ENCODE measurements at regions not wholly inside any gene's neighbourhood (a gene's known extent, or its start where the extent isn't known, plus 50 kb on each side); places are given as distances from the start of the nearest gene placed in this dataset.

DNA sequence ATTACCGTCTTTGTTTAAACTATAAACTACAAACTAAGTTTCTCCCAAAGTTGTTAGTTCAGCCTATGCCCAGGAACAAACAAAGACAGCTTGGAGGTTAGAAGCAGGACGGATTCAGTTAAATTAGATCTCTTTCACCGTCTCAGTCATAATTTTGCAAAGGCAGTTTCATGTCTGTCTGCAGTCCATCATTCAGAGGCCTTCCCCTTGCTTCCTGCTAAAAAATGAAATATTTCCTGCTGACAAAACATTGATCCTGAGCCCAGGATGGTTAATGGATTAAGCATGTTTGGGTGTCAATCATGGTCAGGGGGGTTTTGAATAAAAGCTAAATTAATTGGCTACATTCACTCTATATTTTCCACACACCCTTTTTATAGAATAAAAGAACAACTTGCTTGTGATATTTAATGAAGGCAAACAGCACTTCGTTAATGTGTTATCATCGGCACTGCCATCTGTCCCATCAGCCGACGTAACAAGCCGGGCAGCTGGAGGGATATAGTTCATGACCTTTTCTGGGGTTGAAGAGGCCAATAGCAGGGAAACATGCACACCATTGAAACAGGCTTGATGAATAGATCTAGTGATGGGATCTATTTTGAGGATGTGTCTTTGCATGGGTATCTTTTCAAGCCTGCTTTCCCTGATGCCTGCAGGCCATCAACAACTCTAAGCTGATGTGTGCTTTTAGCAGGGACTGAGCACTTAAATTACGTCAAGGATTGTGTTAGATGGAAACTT is 521.3 kb upstream of the TMEM132C start:
- no peak for DNase-seq (ENCODE audit: low spot score)
- H3K27ac ChIP-seq, result no peak overlapping the region
- TF ChIP-seq, protein P1, sequence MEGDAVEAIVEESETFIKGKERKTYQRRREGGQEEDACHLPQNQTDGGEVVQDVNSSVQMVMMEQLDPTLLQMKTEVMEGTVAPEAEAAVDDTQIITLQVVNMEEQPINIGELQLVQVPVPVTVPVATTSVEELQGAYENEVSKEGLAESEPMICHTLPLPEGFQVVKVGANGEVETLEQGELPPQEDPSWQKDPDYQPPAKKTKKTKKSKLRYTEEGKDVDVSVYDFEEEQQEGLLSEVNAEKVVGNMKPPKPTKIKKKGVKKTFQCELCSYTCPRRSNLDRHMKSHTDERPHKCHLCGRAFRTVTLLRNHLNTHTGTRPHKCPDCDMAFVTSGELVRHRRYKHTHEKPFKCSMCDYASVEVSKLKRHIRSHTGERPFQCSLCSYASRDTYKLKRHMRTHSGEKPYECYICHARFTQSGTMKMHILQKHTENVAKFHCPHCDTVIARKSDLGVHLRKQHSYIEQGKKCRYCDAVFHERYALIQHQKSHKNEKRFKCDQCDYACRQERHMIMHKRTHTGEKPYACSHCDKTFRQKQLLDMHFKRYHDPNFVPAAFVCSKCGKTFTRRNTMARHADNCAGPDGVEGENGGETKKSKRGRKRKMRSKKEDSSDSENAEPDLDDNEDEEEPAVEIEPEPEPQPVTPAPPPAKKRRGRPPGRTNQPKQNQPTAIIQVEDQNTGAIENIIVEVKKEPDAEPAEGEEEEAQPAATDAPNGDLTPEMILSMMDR (IDR thresholded peaks at IDR 0.05), result no peak
- no peak overlapping the region for H3K4me3 ChIP-seq

DNA sequence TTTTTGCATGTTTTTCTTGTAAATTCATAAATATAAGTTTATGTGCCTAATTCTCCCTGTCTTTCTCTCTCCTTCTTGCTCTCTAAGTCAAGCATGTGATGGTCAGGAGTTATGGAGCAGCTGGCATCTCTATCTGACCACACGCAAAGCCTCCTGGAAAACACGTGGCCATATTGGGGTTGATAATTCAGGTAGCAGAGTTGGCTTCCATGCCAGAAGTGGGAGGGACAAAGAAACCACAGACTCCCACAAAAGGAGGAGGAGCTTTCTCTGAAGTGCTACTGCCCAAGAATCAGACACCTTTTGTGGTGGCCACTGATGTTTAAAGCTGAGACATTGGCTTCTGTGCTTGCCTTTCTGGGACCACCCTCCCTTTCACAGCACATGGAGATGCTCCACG is 517.6 kb upstream of the TMEM132C start:
- no peak overlapping the region for H3K4me3 ChIP-seq
- no peak for DNase-seq (ENCODE audit: low spot score)
- TF ChIP-seq, protein P1 (IDR thresholded peaks at IDR 0.05), result no peak
- H3K27ac ChIP-seq, result no peak overlapping the region

DNA sequence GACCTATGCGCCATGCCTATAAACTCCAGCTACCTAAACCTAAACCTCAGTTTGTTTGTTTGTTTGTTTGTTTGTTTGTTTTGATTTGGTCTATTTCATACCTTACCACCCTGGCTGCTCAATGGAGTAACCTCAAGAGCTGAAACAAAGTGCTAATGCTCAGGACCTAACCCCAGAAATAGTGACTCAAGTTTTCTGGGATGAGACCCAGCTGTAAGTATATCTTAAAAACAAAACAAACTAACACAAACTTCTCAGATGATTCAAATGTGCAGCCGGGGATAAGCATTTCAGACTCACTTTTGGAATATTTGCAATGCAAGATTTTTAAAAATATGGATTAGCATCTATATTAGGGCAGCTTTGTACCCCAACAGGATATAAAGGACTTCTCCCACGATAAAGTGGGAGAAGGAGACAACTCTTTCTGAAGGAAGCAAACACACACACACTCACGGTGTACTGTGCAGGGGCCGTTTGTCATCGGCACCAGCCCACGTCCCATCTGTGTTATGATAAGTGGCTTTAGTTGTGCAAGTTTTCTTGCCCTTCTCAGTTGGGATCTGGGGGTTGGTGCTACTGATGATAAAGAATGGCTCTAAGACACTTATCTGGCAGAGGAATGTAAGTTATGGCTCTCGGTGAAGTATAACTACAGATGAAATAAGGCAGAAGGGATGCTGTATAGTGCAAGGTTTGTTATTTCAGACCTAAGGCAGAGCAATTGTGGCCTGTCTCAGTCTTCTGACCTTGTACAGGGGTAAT is 516.7 kb upstream of the TMEM132C start:
- no peak overlapping the region for H3K27ac ChIP-seq

DNA sequence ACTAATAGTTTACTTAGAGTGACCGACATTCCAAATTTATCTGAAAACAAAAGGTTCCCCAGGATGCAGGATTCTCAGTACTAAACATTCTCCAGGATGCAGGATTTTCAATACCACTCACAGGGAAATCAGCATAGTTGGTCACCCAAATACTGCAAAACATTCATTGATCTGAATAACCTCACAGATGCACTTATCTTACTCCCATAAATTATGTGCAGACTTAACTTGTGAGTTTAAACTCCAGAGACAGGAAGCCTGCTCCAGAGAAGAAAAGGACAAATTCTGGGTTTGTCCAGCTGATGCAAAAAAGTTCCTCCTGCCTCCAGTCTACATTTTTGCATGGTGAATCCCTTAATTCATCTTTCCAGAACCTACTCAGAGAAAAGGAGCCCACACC is 514.2 kb upstream of the TMEM132C start:
- DNase-seq (ENCODE audit: low spot score), result no peak
- TF ChIP-seq, protein P1 (IDR thresholded peaks at IDR 0.05), result no peak
- Histone ChIP-seq H3K27ac (no peak overlapping the region), H3K4me3 (no peak overlapping the region)

More for the DNA sequence above, 516.7 kb upstream of the TMEM132C start:
- TF ChIP-seq, protein P1 (IDR thresholded peaks at IDR 0.05), result no peak
- no peak for DNase-seq (ENCODE audit: low spot score)
- H3K4me3 ChIP-seq, result no peak overlapping the region

DNA sequence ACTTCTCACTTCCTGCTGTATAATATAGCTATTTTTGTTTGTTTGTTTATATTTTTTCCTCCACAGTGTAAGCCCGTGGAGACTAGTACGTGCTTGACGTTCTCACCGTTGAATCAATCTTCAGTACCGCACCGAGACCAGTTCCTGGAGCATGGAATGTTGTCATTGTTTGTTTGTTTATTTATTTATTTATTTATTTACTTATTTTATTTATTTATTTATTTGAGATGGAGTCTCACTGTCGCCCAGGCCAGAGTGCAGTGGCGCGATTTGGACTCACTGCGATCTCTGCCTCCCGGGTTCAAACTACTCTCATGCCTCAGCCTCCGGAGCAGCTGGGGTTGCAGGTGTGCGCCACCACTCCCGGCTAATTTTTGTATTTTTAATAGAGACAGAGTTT is 506.6 kb upstream of the TMEM132C start:
- H3K27ac ChIP-seq, result no peak overlapping the region
- no peak overlapping the region for H3K4me3 ChIP-seq
- no peak for DNase-seq (ENCODE audit: low spot score)
- TF ChIP-seq, protein P1 (IDR thresholded peaks at IDR 0.05), result no peak

DNA sequence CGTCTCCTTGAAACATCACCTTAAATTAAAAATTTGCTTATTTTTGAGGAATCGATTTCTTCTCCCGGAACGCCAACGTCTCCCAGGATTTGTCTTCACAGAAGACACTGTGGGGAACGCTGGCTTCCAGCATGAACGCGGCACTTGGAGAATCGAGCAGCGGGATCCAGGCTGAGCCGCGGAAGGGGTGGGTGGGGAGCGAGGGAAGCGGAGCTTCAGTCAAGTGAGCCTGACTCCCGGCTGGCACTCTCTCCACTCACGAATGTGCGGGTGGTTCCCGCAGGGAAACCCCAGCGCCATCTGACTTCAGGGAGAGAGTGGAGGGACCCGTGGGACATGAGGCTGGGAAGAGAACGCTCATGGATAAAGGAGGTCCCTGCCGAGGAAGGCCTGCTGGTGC is 506.0 kb upstream of the TMEM132C start:
- DNase-seq (ENCODE audit: low spot score), result no peak

More for the DNA sequence above, 506.0 kb upstream of the TMEM132C start:
- TF ChIP-seq, protein P1 (IDR thresholded peaks at IDR 0.05), result no peak
- Histone ChIP-seq H3K4me3 (no peak overlapping the region), H3K27ac (no peak overlapping the region)

Data from coronary artery (tissue), 2 donors.